HuH-7 (cell line): ENCODE measurements at regions not wholly inside any gene's neighbourhood (a gene's known extent, or its start where the extent isn't known, plus 50 kb on each side); places are given as distances from the start of the nearest gene placed in this dataset.
"Not testable (repeated sequence)": the region's sequence is repeated elsewhere in the genome, so short reads cannot be mapped to it uniquely, and the experiment has no call there.

Experiments
- DNase-seq: peaks from one replicate; pipeline ENCODE4 v3.0.0; 2011; ENCODE audit warnings: low spot score

GRCh38 chr3:177457204-177457603 lies 259.9 kb upstream of the TBL1XR1 start:
- DNase-seq, result not testable (repeated sequence)

GRCh38 chr3:177459401-177459800 lies 262.1 kb upstream of the TBL1XR1 start:
- DNase-seq, result no peak

- DNase-seq, result no peak
These were observed 262.8 kb upstream of the TBL1XR1 start for GRCh38 chr3:177460047-177460446.

- no peak for DNase-seq
These were observed 264.5 kb upstream of the TBL1XR1 start for GRCh38 chr3:177461765-177462164.

- not testable (repeated sequence) for DNase-seq
These were observed 266.1 kb upstream of the TBL1XR1 start for GRCh38 chr3:177463341-177463740.

- no peak for DNase-seq
These were observed 266.6 kb upstream of the TBL1XR1 start for GRCh38 chr3:177463863-177464262.

- DNase-seq, result no peak
These were observed 267.3 kb upstream of the TBL1XR1 start for GRCh38 chr3:177464392-177465256.

- no peak for DNase-seq
These were observed 268.0 kb upstream of the TBL1XR1 start for GRCh38 chr3:177465257-177465642.

GRCh38 chr3:177466074-177466473 lies 268.8 kb upstream of the TBL1XR1 start:
- no peak for DNase-seq

GRCh38 chr3:177466622-177467021 lies 269.3 kb upstream of the TBL1XR1 start:
- DNase-seq, result not testable (repeated sequence)

- no peak for DNase-seq
These were observed 270.1 kb upstream of the TBL1XR1 start for GRCh38 chr3:177467247-177467985.

- DNase-seq, result no peak
These were observed 271.0 kb upstream of the TBL1XR1 start for GRCh38 chr3:177468331-177468730.

- no peak for DNase-seq
These were observed 271.5 kb upstream of the TBL1XR1 start for GRCh38 chr3:177468816-177469215.

- DNase-seq, result no peak
These were observed 271.9 kb upstream of the TBL1XR1 start for GRCh38 chr3:177469216-177469615.

GRCh38 chr3:177470197-177470941 lies 273.1 kb upstream of the TBL1XR1 start:
- no peak for DNase-seq

- DNase-seq, result no peak
These were observed 274.6 kb upstream of the TBL1XR1 start for GRCh38 chr3:177471733-177472480.

- DNase-seq, result no peak
These were observed 275.9 kb upstream of the TBL1XR1 start for GRCh38 chr3:177473184-177473583.

GRCh38 chr3:177473903-177474302 lies 276.6 kb upstream of the TBL1XR1 start:
- no peak for DNase-seq

- DNase-seq, result no peak
These were observed 277.5 kb upstream of the TBL1XR1 start for GRCh38 chr3:177474652-177475355.

GRCh38 chr3:177475356-177475665 lies 278.0 kb upstream of the TBL1XR1 start:
- no peak for DNase-seq

- no peak for DNase-seq
These were observed 279.2 kb upstream of the TBL1XR1 start for GRCh38 chr3:177476495-177476894.
